ENCODE measurements at regions not wholly inside any gene's neighbourhood (a gene's known extent, or its start where the extent isn't known, plus 50 kb on each side); places are given as distances from the start of the nearest gene placed in this dataset.

GRCh38 chr4:12957108-12957507 lies 527.0 kb downstream of the RAB28 start:
- no peaks in the 10 kb centered on the region for H3K4me1 Mint-ChIP-seq
- ATAC-seq (ENCODE audit: low read depth) (no peak), DNase-seq (no peak)
- no peak overlapping the region for H3K4me3 ChIP-seq (ENCODE audit: control extremely low read depth in 1 of 5, extremely low read depth in 1 of 5, insufficient read depth in 1 of 5, low read depth in 2 of 5, low read length in 4 of 5)
- H3K27ac Mint-ChIP-seq, result no peak overlapping the region
- H3K27ac ChIP-seq (ENCODE audit: low read length in 2 of 2), result no peak overlapping the region
- H2AFZ ChIP-seq (ENCODE audit: insufficient read depth, low read depth, low read length, poor library complexity, severe bottlenecking), result no peak overlapping the region
- H3K27me3 Mint-ChIP-seq, result no peaks in the 10 kb centered on the region
- H3K27me3 ChIP-seq (replicated peaks in 1 of 4; ENCODE audit: control extremely low read depth in 1 of 4, control insufficient read depth in 3 of 4, insufficient read depth in 4 of 4, low read length in 3 of 4), result no peaks in the 10 kb centered on the region
- H3K9ac ChIP-seq (ENCODE audit: low read length), result no peak overlapping the region
- TF ChIP-seq EZH2 (IDR thresholded peaks at IDR 0.05; ENCODE audit: borderline replicate concordance, insufficient read depth, low read depth, low read length, poor library complexity, severe bottlenecking), result no peak
- TF ChIP-seq, protein P1, sequence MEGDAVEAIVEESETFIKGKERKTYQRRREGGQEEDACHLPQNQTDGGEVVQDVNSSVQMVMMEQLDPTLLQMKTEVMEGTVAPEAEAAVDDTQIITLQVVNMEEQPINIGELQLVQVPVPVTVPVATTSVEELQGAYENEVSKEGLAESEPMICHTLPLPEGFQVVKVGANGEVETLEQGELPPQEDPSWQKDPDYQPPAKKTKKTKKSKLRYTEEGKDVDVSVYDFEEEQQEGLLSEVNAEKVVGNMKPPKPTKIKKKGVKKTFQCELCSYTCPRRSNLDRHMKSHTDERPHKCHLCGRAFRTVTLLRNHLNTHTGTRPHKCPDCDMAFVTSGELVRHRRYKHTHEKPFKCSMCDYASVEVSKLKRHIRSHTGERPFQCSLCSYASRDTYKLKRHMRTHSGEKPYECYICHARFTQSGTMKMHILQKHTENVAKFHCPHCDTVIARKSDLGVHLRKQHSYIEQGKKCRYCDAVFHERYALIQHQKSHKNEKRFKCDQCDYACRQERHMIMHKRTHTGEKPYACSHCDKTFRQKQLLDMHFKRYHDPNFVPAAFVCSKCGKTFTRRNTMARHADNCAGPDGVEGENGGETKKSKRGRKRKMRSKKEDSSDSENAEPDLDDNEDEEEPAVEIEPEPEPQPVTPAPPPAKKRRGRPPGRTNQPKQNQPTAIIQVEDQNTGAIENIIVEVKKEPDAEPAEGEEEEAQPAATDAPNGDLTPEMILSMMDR (IDR thresholded peaks at IDR 0.05), result no peak
- intact Hi-C loops (cut with micrococcal nuclease), result no loop called here
- ChIA-PET POLR2A (no interaction called here), CTCF (no interaction called here)
- H3K4me3 Mint-ChIP-seq, result no peak overlapping the region
- no peaks in the 10 kb centered on the region for H3K9me3 Mint-ChIP-seq (ENCODE audit: insufficient read depth)
- no peaks in the 10 kb centered on the region for H4K20me1 ChIP-seq (ENCODE audit: control insufficient read depth, insufficient read depth, low read length, poor library complexity, severe bottlenecking)
- H3K79me2 ChIP-seq (ENCODE audit: control insufficient read depth, insufficient read depth, low read length), result no peaks in the 10 kb centered on the region
- no CpG with 5 or more reads among the region's 3 CpGs for WGBS (ENCODE audit: insufficient coverage)
- H3K36me3 ChIP-seq (replicated peaks in 1 of 2; ENCODE audit: control extremely low read depth in 1 of 2, control insufficient read depth in 1 of 2, extremely low read depth in 1 of 2, insufficient read depth in 2 of 2, low read length in 1 of 2), result no peaks in the 10 kb centered on the region
- no peaks in the 10 kb centered on the region for H3K9me3 ChIP-seq (ENCODE audit: control extremely low read depth in 1 of 3, control insufficient read depth in 2 of 3, insufficient read depth in 1 of 3, low read length in 2 of 3)
- no peaks in the 10 kb centered on the region for H3K4me1 ChIP-seq (ENCODE audit: control insufficient read depth in 2 of 2, insufficient read depth in 2 of 2, low read length in 2 of 2)
- no peak overlapping the region for H3K4me2 ChIP-seq (replicated peaks; ENCODE audit: low read depth, low read length, poor library complexity, severe bottlenecking)

DNA sequence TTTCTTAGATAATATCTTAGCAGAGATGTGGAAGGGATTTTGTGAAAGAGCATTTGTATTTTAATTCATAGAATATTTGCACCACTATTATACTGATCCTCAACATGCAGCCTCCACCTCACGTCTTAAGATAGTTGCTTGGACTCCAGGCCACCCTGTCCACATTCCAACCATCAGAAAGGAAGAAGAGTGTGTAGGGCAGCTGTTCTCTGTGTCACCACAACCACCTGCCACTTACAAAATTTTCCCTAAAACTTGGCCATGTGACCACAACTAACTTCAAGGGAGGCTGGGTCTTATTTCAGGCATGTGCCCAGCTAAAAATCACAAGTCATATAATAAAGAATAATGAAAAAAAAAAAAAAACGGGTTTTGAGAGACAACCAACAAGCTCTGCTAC lies 528.1 kb downstream of the RAB28 start:
- H3K4me3 Mint-ChIP-seq, result no peak overlapping the region
- Histone ChIP-seq H3K27me3 (replicated peaks in 1 of 4; ENCODE audit: control extremely low read depth in 1 of 4, control insufficient read depth in 3 of 4, insufficient read depth in 4 of 4, low read length in 3 of 4) (no peaks in the 10 kb centered on the region), H3K4me1 (ENCODE audit: control insufficient read depth in 2 of 2, insufficient read depth in 2 of 2, low read length in 2 of 2) (no peaks in the 10 kb centered on the region), H4K20me1 (ENCODE audit: control insufficient read depth, insufficient read depth, low read length, poor library complexity, severe bottlenecking) (no peaks in the 10 kb centered on the region), H3K9me3 (ENCODE audit: control extremely low read depth in 1 of 3, control insufficient read depth in 2 of 3, insufficient read depth in 1 of 3, low read length in 2 of 3) (no peaks in the 10 kb centered on the region), H3K36me3 (replicated peaks in 1 of 2; ENCODE audit: control extremely low read depth in 1 of 2, control insufficient read depth in 1 of 2, extremely low read depth in 1 of 2, insufficient read depth in 2 of 2, low read length in 1 of 2) (no peaks in the 10 kb centered on the region), H3K27ac (ENCODE audit: low read length in 2 of 2) (no peak overlapping the region), H3K4me3 (ENCODE audit: control extremely low read depth in 1 of 5, extremely low read depth in 1 of 5, insufficient read depth in 1 of 5, low read depth in 2 of 5, low read length in 4 of 5) (no peak overlapping the region), H3K9ac (ENCODE audit: low read length) (no peak overlapping the region), H3K4me2 (replicated peaks; ENCODE audit: low read depth, low read length, poor library complexity, severe bottlenecking) (no peak overlapping the region), H3K79me2 (ENCODE audit: control insufficient read depth, insufficient read depth, low read length) (no peaks in the 10 kb centered on the region), H2AFZ (ENCODE audit: insufficient read depth, low read depth, low read length, poor library complexity, severe bottlenecking) (no peak overlapping the region)
- TF ChIP-seq, protein P1 (IDR thresholded peaks at IDR 0.05), result no peak
- no peak for TF ChIP-seq EZH2 (IDR thresholded peaks at IDR 0.05; ENCODE audit: borderline replicate concordance, insufficient read depth, low read depth, low read length, poor library complexity, severe bottlenecking)
- DNase-seq (no peak), ATAC-seq (ENCODE audit: low read depth) (no peak)
- intact Hi-C loops (cut with micrococcal nuclease), result no loop called here
- ChIA-PET POLR2A (interaction anchor here (0.6 kb wide), 1 partner anchor 170 kb away, joined by 4 read pairs; no protein-coding TSS in a partner anchor), CTCF (no interaction called here)
- WGBS (ENCODE audit: insufficient coverage), result no CpG with 5 or more reads among the region's 2 CpGs
- H3K4me1 Mint-ChIP-seq, result no peaks in the 10 kb centered on the region
- no peaks in the 10 kb centered on the region for H3K9me3 Mint-ChIP-seq (ENCODE audit: insufficient read depth)
- no peak overlapping the region for H3K27ac Mint-ChIP-seq
- H3K27me3 Mint-ChIP-seq, result no peaks in the 10 kb centered on the region

Data from B cell (primary cell).